ENCODE measurements at regions not wholly inside any gene's neighbourhood (a gene's known extent, or its start where the extent isn't known, plus 50 kb on each side); places are given as distances from the start of the nearest gene placed in this dataset.

- ChIA-PET CTCF (no interaction called here), POLR2A (no interaction called here)
- H3K4me1 Mint-ChIP-seq: no peaks in the 10 kb centered on the region
- H3K27me3 Mint-ChIP-seq (ENCODE audit: low read depth): no peaks in the 10 kb centered on the region
- DNase-seq (ENCODE audit: low spot score) (no peak), ATAC-seq (no peak)
- H3K36me3 Mint-ChIP-seq: no peaks in the 10 kb centered on the region
- H3K9me3 Mint-ChIP-seq: peaks cover 14% of the 10 kb centered on the region
- H3K27ac Mint-ChIP-seq: no peak overlapping the region
- H3K4me3 Mint-ChIP-seq: no peak overlapping the region
- no peak for TF ChIP-seq NFE2L1 (CRISPR knock-in tag; IDR thresholded peaks at IDR 0.05)
- no peak for TF ChIP-seq IRF1 (CRISPR knock-in tag; IDR thresholded peaks at IDR 0.05)
- TF ChIP-seq ZNF263 (CRISPR knock-in tag; IDR thresholded peaks at IDR 0.05; ENCODE audit: low read depth): no peak
- no peak for TF ChIP-seq AR (CRISPR knock-in tag; IDR thresholded peaks at IDR 0.05)
- no peak for TF ChIP-seq ZNF121 (CRISPR knock-in tag; IDR thresholded peaks at IDR 0.05)
- TF ChIP-seq ZBTB43 (CRISPR knock-in tag; IDR thresholded peaks at IDR 0.05): no peak
- TF ChIP-seq ZNF512 (CRISPR knock-in tag; IDR thresholded peaks at IDR 0.05; ENCODE audit: borderline replicate concordance): no peak
- no peak for TF ChIP-seq TEAD4 (CRISPR knock-in tag; IDR thresholded peaks at IDR 0.05)
- no peak for TF ChIP-seq ZNF671 (CRISPR knock-in tag; IDR thresholded peaks at IDR 0.05)
- TF ChIP-seq CREB1 (CRISPR knock-in tag; IDR thresholded peaks at IDR 0.05): no peak
- TF ChIP-seq MXD4 (CRISPR knock-in tag; IDR thresholded peaks at IDR 0.05; ENCODE audit: borderline replicate concordance): no peak
Observed at GRCh38 chr11:122234780-122235179, 118.8 kb upstream of the BLID start.

GRCh38 chr11:122234257-122234656 is 118.2 kb upstream of the BLID start:
- ATAC-seq (no peak), DNase-seq (ENCODE audit: low spot score) (no peak)
- H3K27ac Mint-ChIP-seq: no peak overlapping the region
- H3K4me1 Mint-ChIP-seq: no peaks in the 10 kb centered on the region
- ChIA-PET POLR2A (no interaction called here), CTCF (no interaction called here)
- no peaks in the 10 kb centered on the region for H3K36me3 Mint-ChIP-seq
- H3K4me3 Mint-ChIP-seq: no peak overlapping the region
- peaks cover 14% of the 10 kb centered on the region for H3K9me3 Mint-ChIP-seq
- H3K27me3 Mint-ChIP-seq (ENCODE audit: low read depth): no peaks in the 10 kb centered on the region
- TF ChIP-seq ZNF425 (CRISPR knock-in tag; conservative IDR thresholded peaks at IDR 0.05): no peak

- H3K27me3 Mint-ChIP-seq (ENCODE audit: low read depth): no peaks in the 10 kb centered on the region
- ATAC-seq (no peak), DNase-seq (ENCODE audit: low spot score) (no peak)
- no peaks in the 10 kb centered on the region for H3K4me1 Mint-ChIP-seq
- CTCF ChIA-PET: no interaction called here
- H3K9me3 Mint-ChIP-seq: peaks cover 8% of the 10 kb centered on the region; the same call in 1 of the 2 replicates
- H3K27ac Mint-ChIP-seq: no peak overlapping the region
- POLR2A ChIA-PET: no interaction called here
- no peak overlapping the region for H3K4me3 Mint-ChIP-seq
- no peak for TF ChIP-seq SOX15 (CRISPR knock-in tag; IDR thresholded peaks at IDR 0.05)
- TF ChIP-seq TP53 (CRISPR knock-in tag; IDR thresholded peaks at IDR 0.05): no peak
- no peak for TF ChIP-seq ERG (CRISPR knock-in tag; IDR thresholded peaks at IDR 0.05)
- no peak for TF ChIP-seq ESRRA (CRISPR knock-in tag; IDR thresholded peaks at IDR 0.05; ENCODE audit: borderline replicate concordance)
- no peak for TF ChIP-seq NR2C2 (CRISPR knock-in tag; IDR thresholded peaks at IDR 0.05)
- no peak for TF ChIP-seq ZNF416 (CRISPR knock-in tag; IDR thresholded peaks at IDR 0.05)
- TF ChIP-seq NFE2L1 (CRISPR knock-in tag; IDR thresholded peaks at IDR 0.05): no peak
- TF ChIP-seq ZNF425 (CRISPR knock-in tag; conservative IDR thresholded peaks at IDR 0.05): no peak
- no peak for TF ChIP-seq ZNF219 (CRISPR knock-in tag; IDR thresholded peaks at IDR 0.05; ENCODE audit: borderline replicate concordance)
- no peaks in the 10 kb centered on the region for H3K36me3 Mint-ChIP-seq
Observed at GRCh38 chr11:122232985-122233384, 117.0 kb upstream of the BLID start.

Measured in WTC11 (cell line).